ENCODE measurements at regions not wholly inside any gene's neighbourhood (a gene's known extent, or its start where the extent isn't known, plus 50 kb on each side); places are given as distances from the start of the nearest gene placed in this dataset.

DNA sequence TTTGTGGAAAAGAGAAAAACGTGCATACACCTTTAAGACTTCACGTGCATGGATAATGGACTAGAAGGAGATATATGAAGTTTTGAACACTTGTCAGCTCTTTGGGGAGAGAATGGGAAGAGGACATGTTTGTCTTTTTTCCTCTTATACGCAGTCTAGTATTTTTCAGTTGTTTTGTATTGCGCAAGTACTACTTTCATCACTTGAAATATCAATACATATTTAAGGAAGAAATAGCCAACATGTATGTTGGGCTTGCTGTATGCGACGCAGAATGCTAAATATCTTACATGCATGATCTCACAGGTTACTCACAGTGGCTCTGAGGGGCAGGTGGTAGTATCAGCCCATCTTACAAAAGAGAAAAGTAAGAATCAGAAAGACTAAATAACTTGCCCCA lies 176.5 kb upstream of the RUNX1 start:
- TF ChIP-seq, protein P1, sequence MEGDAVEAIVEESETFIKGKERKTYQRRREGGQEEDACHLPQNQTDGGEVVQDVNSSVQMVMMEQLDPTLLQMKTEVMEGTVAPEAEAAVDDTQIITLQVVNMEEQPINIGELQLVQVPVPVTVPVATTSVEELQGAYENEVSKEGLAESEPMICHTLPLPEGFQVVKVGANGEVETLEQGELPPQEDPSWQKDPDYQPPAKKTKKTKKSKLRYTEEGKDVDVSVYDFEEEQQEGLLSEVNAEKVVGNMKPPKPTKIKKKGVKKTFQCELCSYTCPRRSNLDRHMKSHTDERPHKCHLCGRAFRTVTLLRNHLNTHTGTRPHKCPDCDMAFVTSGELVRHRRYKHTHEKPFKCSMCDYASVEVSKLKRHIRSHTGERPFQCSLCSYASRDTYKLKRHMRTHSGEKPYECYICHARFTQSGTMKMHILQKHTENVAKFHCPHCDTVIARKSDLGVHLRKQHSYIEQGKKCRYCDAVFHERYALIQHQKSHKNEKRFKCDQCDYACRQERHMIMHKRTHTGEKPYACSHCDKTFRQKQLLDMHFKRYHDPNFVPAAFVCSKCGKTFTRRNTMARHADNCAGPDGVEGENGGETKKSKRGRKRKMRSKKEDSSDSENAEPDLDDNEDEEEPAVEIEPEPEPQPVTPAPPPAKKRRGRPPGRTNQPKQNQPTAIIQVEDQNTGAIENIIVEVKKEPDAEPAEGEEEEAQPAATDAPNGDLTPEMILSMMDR (IDR thresholded peaks at IDR 0.05 in 8 of 11, conservative IDR thresholded peaks at IDR 0.05 in 3 of 11), result no peak
- TF ChIP-seq POLR2AphosphoS5 (IDR thresholded peaks at IDR 0.05) (no peak), POLR2A (IDR thresholded peaks at IDR 0.05) (no peak)

Data from spleen (tissue), 7 donors.